Fibroblast of the conjunctiva (primary cell): ENCODE measurements at regions not wholly inside any gene's neighbourhood (a gene's known extent, or its start where the extent isn't known, plus 50 kb on each side); places are given as distances from the start of the nearest gene placed in this dataset.
A peak's percentile ranks its signal among the peaks of the same experiment; 100 is the strongest.
"Not testable (repeated sequence)": the region's sequence is repeated elsewhere in the genome, so short reads cannot be mapped to it uniquely, and the experiment has no call there.

Source experiments
- DNase-seq: peaks from one replicate; pipeline ENCODE4 v3.0.0-alpha.2; 2010; ENCODE audit warnings: low read depth

GRCh38 chr1:190679044-190679443 is 201.4 kb upstream of the BRINP3 start:
- DNase-seq = no peak

- no peak for DNase-seq
Observed at GRCh38 chr1:190679454-190679853, 201.8 kb upstream of the BRINP3 start.

- DNase-seq = no peak
Observed at GRCh38 chr1:190679983-190680382, 202.3 kb upstream of the BRINP3 start.

- no peak for DNase-seq
Observed at GRCh38 chr1:190685676-190686075, 208.0 kb upstream of the BRINP3 start.

GRCh38 chr1:190688096-190688495 is 210.4 kb upstream of the BRINP3 start:
- no peak for DNase-seq

GRCh38 chr1:190698488-190698887 is 220.8 kb upstream of the BRINP3 start:
- DNase-seq = not testable (repeated sequence)

- no peak for DNase-seq
Observed at GRCh38 chr1:190699165-190699564, 221.5 kb upstream of the BRINP3 start.

GRCh38 chr1:190708418-190709057 is 230.9 kb upstream of the BRINP3 start:
- DNase-seq = no peak

GRCh38 chr1:190711069-190711468 is 233.4 kb upstream of the BRINP3 start:
- no peak for DNase-seq

GRCh38 chr1:190717055-190717454 is 239.4 kb upstream of the BRINP3 start:
- no peak for DNase-seq

- DNase-seq = no peak
Observed at GRCh38 chr1:190736971-190737590, 259.4 kb upstream of the BRINP3 start.

- no peak for DNase-seq
Observed at GRCh38 chr1:190738317-190738716, 260.7 kb upstream of the BRINP3 start.

- no peak for DNase-seq
Observed at GRCh38 chr1:190739926-190740325, 262.3 kb upstream of the BRINP3 start.

GRCh38 chr1:190747704-190748103 is 270.0 kb upstream of the BRINP3 start:
- peak; percentile 40 for DNase-seq

- no peak for DNase-seq
Observed at GRCh38 chr1:190752131-190752530, 274.5 kb upstream of the BRINP3 start.

GRCh38 chr1:190754666-190755065 is 277.0 kb upstream of the BRINP3 start:
- DNase-seq = peak; percentile 46

- no peak for DNase-seq
Observed at GRCh38 chr1:190759807-190760206, 282.1 kb upstream of the BRINP3 start.

GRCh38 chr1:190762325-190762724 is 284.7 kb upstream of the BRINP3 start:
- no peak for DNase-seq

GRCh38 chr1:190792873-190793272 is 315.2 kb upstream of the BRINP3 start:
- no peak for DNase-seq

GRCh38 chr1:190807629-190808028 is 330.0 kb upstream of the BRINP3 start:
- no peak for DNase-seq

- no peak for DNase-seq
Observed at GRCh38 chr1:190808035-190808434, 330.4 kb upstream of the BRINP3 start.

- DNase-seq = no peak
Observed at GRCh38 chr1:190809312-190809711, 331.6 kb upstream of the BRINP3 start.

- DNase-seq = no peak
Observed at GRCh38 chr1:190812996-190813395, 335.3 kb upstream of the BRINP3 start.

- no peak for DNase-seq
Observed at GRCh38 chr1:190832511-190832910, 354.8 kb upstream of the BRINP3 start.
